GM18519 (cell line): ENCODE measurements at regions not wholly inside any gene's neighbourhood (a gene's known extent, or its start where the extent isn't known, plus 50 kb on each side); places are given as distances from the start of the nearest gene placed in this dataset.

Source experiments
- ATAC-seq: cut with Tn5 transposase; IDR thresholded peaks from one replicate; pipeline ENCODE4 v1.9.1; 2021; ENCODE audit warnings: mild to moderate bottlenecking, moderate library complexity; ENCODE audit not compliant: unreplicated experiment, low FRiP score

GRCh38 chr16:51039638-51040331 is 111.3 kb downstream of the SALL1 start:
- no peak for ATAC-seq

- no peak for ATAC-seq
These were observed 115.4 kb downstream of the SALL1 start for GRCh38 chr16:51035711-51036110.

GRCh38 chr16:51035110-51035498 is 116.0 kb downstream of the SALL1 start:
- no peak for ATAC-seq

DNA sequence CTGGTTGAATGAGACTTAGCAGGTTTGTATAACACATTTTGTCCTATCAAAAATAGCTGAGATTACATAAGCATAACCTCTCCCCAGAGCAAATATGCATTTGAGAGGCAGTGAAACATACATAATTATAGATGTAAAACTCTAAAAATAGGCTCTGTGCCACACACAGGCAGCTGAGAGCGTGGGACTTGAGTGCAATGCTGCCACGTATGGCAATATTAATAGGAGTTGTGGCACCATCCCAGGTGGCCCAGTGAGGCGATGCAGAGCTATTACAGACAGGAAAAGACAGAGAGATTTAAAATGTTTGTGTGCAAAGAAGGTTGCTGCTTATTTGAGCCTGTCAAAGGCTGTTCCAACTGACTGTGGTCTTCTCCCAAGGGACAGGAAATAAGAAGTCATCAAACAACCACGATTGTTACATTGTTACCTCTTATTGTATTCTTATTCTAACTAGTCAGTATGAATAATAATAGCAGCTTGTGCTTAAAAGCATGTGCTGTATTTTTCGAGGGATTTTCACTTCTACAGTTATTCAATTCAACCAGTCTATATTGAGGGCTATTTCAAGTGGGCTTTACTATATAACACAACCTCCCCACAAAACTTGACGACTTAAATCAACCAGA is 116.5 kb downstream of the SALL1 start:
- ATAC-seq: no peak

- no peak for ATAC-seq
These were observed 119.5 kb downstream of the SALL1 start for GRCh38 chr16:51031598-51031997.

DNA sequence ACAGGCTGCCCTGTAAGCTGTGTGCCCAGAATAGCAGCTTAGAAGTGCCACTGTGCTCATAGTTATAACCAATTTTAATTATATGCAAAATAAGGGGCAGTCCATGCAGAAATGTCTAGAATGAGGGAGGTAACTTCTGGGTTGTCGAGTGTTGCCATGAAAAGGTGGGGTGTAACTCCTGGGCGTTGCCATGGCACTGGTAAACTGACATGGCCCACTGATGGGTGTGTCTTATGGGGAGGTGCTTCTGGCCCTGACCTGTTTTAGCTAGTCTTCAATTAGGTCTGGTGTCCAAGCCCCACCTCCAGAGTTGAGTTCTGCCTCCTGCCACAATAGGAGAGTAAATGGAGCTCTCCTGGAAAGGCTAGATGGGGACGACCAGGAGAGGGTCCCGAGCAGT is 120.6 kb downstream of the SALL1 start:
- no peak for ATAC-seq

DNA sequence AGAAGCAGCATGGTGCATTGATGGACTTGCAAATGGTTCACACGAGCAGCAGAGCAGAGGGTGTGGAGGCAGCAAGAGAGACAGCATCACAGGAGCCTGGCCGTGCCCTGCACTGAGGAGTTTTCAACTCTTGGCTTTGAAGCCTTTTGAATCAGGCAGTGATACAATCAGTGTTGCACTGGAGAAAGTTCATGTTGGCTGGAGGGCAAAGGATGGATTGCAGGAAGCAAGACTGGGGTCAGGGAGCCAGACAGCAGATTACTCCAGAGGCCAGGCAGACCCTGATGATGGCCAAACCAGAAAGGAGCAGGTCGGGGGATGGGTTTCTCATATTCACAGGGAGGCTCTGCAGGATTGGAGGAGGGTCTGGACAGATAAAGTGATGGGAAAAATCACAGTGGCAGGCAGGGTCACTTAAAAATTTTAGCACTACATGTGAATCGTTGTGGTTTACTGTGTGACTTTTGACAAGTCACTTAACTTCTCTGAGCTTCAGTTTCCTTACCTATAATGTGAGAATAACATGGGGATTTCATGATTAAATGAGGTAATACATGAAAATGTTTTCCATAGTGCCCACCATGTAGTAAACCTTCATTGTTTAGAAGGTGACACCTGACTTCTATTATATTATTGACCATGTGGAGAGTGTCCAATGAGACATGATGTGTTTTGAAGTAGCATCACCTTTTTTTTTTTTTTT is 125.3 kb downstream of the SALL1 start:
- ATAC-seq: no peak

DNA sequence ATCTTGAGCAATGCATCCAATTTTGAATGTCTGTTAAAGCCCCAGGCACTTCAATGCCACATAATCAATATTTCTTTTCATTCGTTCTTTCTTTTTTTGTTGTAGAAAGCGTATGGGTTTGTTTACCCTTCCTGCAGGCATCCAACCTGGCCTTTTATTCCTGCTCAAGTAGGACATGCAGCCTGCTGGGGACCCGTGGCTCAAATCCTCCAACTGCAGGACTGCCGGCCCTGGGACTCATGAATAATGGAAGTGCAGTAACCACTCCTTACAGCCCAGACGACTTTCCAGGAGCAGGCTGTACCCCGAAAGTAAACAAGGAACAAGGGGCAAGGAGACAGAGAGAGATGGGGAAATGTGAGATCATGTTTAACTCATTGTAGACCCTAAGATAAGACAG is 126.4 kb downstream of the SALL1 start:
- no peak for ATAC-seq

DNA sequence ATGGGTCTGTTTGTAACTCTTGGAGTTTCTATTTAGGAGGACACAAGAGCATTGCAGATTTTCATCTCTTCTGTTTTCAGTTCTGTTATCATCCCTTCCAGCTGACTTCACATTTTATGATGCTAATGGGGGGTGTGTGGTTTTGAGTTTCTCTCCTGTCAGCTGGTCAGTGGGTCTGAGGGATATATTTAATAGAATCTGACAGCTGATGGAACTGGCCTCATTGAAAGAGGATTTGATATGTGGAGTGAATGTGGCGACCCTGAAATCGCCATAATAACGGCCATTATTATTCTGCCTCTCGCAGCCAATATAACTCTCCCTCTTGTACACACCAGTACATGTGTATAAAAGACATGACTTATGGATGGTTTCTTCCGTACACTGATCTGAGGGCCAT is 128.1 kb downstream of the SALL1 start:
- no peak for ATAC-seq

DNA sequence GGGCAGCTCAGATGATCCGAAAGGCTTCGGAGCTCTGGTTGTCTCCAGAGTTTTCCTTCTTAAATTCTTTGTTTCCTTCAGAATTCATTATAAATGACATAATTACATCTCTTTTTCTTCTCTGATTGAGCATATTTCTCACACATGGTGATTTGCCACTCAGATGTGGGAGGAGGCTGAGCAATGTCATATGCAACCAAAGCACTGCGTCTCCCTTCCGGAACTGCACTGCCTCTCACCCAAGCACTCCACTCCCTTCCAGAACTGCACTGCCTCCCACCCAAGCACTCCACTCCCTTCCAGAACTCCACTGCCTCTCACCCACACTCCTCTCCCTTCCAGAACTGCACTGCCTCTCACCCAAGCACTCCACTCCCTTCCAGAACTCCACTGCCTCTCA is 131.5 kb downstream of the SALL1 start:
- no peak for ATAC-seq

DNA sequence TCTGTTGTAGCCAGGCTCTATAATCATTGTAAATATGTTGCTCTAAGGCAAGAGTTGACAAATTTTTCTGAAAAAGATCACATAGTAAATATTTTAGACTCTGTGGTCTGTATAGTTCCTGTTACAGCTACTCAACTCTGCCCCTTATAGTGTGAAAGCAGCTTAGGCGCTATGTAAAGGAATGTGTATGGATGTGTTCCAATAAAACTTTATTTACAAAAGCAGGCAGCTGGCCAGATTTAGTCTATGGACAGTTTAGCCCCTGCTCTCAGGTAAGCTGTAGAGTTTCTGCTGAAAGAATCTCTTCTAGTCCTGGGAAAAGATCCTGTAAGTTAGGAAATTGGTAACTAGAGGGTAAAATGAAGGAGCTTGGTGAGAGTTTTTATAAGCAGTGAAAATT is 133.1 kb downstream of the SALL1 start:
- ATAC-seq: no peak

DNA sequence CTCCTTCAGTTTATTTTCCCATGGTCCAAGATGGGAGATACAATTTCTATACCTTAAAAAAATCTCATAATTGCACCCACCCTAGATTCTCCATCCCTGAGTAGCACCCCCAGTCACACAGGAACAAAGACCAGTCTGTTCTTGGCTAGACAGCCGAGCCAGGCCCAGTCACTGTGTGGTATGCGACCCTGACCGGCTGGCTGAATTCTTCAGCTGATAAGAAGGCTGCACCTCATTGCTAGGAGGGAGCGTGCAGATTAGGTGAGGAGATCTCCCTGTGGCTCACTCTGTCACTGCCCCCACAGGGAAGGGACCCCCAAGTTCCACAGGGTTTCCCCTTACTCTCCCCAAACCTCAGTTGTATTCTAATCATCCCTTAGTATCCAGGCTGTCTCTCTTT is 138.7 kb downstream of the SALL1 start:
- ATAC-seq: no peak

- ATAC-seq: no peak
These were observed 140.3 kb downstream of the SALL1 start for GRCh38 chr16:51010817-51011216.

- no peak for ATAC-seq
These were observed 141.3 kb downstream of the SALL1 start for GRCh38 chr16:51009813-51010212.

- ATAC-seq: no peak
These were observed 141.7 kb downstream of the SALL1 start for GRCh38 chr16:51009359-51009758.

- ATAC-seq: no peak
These were observed 142.5 kb downstream of the SALL1 start for GRCh38 chr16:51008607-51009006.

GRCh38 chr16:51008037-51008436 is 143.0 kb downstream of the SALL1 start:
- no peak for ATAC-seq

- ATAC-seq: no peak
These were observed 147.1 kb downstream of the SALL1 start for GRCh38 chr16:51003850-51004566.

GRCh38 chr16:51002881-51003490 is 148.1 kb downstream of the SALL1 start:
- ATAC-seq: no peak

DNA sequence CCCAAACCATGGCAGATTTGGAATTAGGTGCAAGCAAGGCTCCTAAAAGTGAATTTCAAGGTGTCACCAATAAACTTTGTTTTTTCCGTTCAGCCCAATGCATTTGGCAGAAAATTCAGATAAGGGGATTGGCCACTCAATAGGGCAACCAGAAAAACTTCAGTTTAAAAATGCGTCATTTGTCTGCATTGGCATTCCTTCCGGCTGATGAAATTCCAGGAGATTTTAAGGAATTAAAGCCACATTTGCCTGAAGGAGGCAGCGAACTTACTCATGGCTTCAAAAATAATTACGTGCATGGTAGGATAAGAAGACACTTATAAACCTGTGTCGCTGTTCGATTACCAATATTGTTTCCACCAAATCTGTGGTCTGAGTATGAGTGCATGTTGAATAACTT is 151.9 kb downstream of the SALL1 start:
- ATAC-seq: no peak

- no peak for ATAC-seq
These were observed 152.7 kb downstream of the SALL1 start for GRCh38 chr16:50998411-50998810.
